ENCODE measurements at regions not wholly inside any gene's neighbourhood (a gene's known extent, or its start where the extent isn't known, plus 50 kb on each side); places are given as distances from the start of the nearest gene placed in this dataset.
A peak's percentile ranks its signal among the peaks of the same experiment; 100 is the strongest.

- DNase-seq = no peak
Measured at GRCh38 chr11:23041001-23041503, 180.8 kb upstream of the CCDC179 start.

- no peak for DNase-seq
Measured at GRCh38 chr11:23058656-23059055, 198.4 kb upstream of the CCDC179 start.

GRCh38 chr11:23063276-23063675 lies 203.0 kb upstream of the CCDC179 start:
- DNase-seq = no peak

- DNase-seq = no peak
Measured at GRCh38 chr11:23078289-23078971, 218.2 kb upstream of the CCDC179 start.

GRCh38 chr11:23079382-23079813 lies 219.1 kb upstream of the CCDC179 start:
- no peak for DNase-seq

GRCh38 chr11:23087407-23087806 lies 227.1 kb upstream of the CCDC179 start:
- DNase-seq = no peak

- DNase-seq = no peak
Measured at GRCh38 chr11:23090659-23091058, 230.4 kb upstream of the CCDC179 start.

GRCh38 chr11:23095650-23096189 lies 235.4 kb upstream of the CCDC179 start:
- DNase-seq = no peak

- DNase-seq = no peak
Measured at GRCh38 chr11:23097891-23098290, 237.6 kb upstream of the CCDC179 start.

- no peak for DNase-seq
Measured at GRCh38 chr11:23099256-23099655, 239.0 kb upstream of the CCDC179 start.

GRCh38 chr11:23100726-23101125 lies 240.5 kb upstream of the CCDC179 start:
- no peak for DNase-seq

- no peak for DNase-seq
Measured at GRCh38 chr11:23103416-23103815, 243.1 kb upstream of the CCDC179 start.

GRCh38 chr11:23111527-23111926 lies 251.3 kb upstream of the CCDC179 start:
- DNase-seq = no peak

GRCh38 chr11:23112390-23112789 lies 252.1 kb upstream of the CCDC179 start:
- no peak for DNase-seq

GRCh38 chr11:23112987-23113886 lies 253.0 kb upstream of the CCDC179 start:
- DNase-seq = peak; percentile 3

- DNase-seq = no peak
Measured at GRCh38 chr11:23113887-23114216, 253.6 kb upstream of the CCDC179 start.

- DNase-seq = no peak
Measured at GRCh38 chr11:23123753-23124152, 263.5 kb upstream of the CCDC179 start.

- DNase-seq = no peak
Measured at GRCh38 chr11:23124249-23124648, 264.0 kb upstream of the CCDC179 start.

- DNase-seq = no peak
Measured at GRCh38 chr11:23124996-23125395, 264.7 kb upstream of the CCDC179 start.

- no peak for DNase-seq
Measured at GRCh38 chr11:23127706-23128105, 267.4 kb upstream of the CCDC179 start.

GRCh38 chr11:23134627-23135026 lies 274.4 kb upstream of the CCDC179 start:
- DNase-seq = no peak

- DNase-seq = no peak
Measured at GRCh38 chr11:23138761-23139160, 278.5 kb upstream of the CCDC179 start.

GRCh38 chr11:23143022-23143421 lies 282.7 kb upstream of the CCDC179 start:
- no peak for DNase-seq

- no peak for DNase-seq
Measured at GRCh38 chr11:23151819-23152218, 291.5 kb upstream of the CCDC179 start.
